CD4-positive, alpha-beta T cell (primary cell): ENCODE measurements at regions not wholly inside any gene's neighbourhood (a gene's known extent, or its start where the extent isn't known, plus 50 kb on each side); places are given as distances from the start of the nearest gene placed in this dataset.

ENCODE experiments used
- ATAC-seq: fragments of 200-7000 bp; cut with Tn5 transposase; one replicate; pipeline ENCODE4 v1.10.0; 2022; ENCODE audit warnings: mild to moderate bottlenecking; ENCODE audit not compliant: poor library complexity
- CTCF ChIA-PET: fragments of 350-600 bp; sonication (Branson Sonifier 250); formaldehyde crosslinking; loops from one replicate; lab custom pipeline; 2021; ENCODE audit warnings: antibody characterized with exemption, inconsistent platforms; lab: Charles Lee
- POLR2A ChIA-PET: fragments of 350-600 bp; sonication (Branson Sonifier 250); formaldehyde crosslinking; loops from one replicate; lab custom pipeline; 2021; ENCODE audit warnings: antibody characterized with exemption, inconsistent platforms; lab: Charles Lee
- DNase-seq, 14 experiments: peaks; one replicate each; pipeline ENCODE4 v3.0.0-alpha.2; 2013 to 2020; ENCODE audit warnings: mixed read lengths in 2 of 14
- H3K27ac ChIP-seq, 2 donors: one replicate each; pipeline versions ENCODE4 v1.5.1 to v1.7.0; 2013; ENCODE audit warnings: low read length in 2 of 2, low read depth in 1 of 2, mild to moderate bottlenecking in 1 of 2
- H3K27me3 ChIP-seq, 2 experiments: 1 replicate in 1 of 2; 2 replicates in 1 of 2; pipeline versions ENCODE4 v1.6.1 to v1.7.0; 2013; ENCODE audit warnings: low read length in 2 of 2, control low read depth in 1 of 2, mild to moderate bottlenecking in 1 of 2, moderate library complexity in 1 of 2; ENCODE audit not compliant: insufficient read depth in 2 of 2, control insufficient read depth in 1 of 2
- H3K36me3 ChIP-seq: one replicate; pipeline ENCODE4 v1.6.1; 2013; ENCODE audit warnings: low read length, control low read depth; ENCODE audit not compliant: insufficient read depth
- H3K4me1 ChIP-seq: one replicate; pipeline ENCODE4 v1.6.1; 2013; ENCODE audit warnings: low read length, control low read depth; ENCODE audit not compliant: insufficient read depth
- H3K4me3 ChIP-seq: one replicate; pipeline ENCODE4 v1.5.1; 2013; ENCODE audit warnings: mild to moderate bottlenecking, low read length, moderate library complexity
- H3K9me3 ChIP-seq, 2 experiments: 1 replicate in 1 of 2; 2 replicates in 1 of 2; pipeline versions ENCODE4 v1.6.1 to v1.7.0; 2013; ENCODE audit warnings: low read length in 2 of 2, mild to moderate bottlenecking in 2 of 2, control low read depth in 1 of 2, moderate library complexity in 1 of 2; ENCODE audit not compliant: control insufficient read depth in 1 of 2, insufficient read depth in 1 of 2
- H3K27ac Mint-ChIP-seq: one replicate; pipeline ENCODE4 v1.8.0; 2020; ENCODE audit warnings: mixed read lengths
- H3K27me3 Mint-ChIP-seq: one replicate; pipeline ENCODE4 v1.8.0; 2021; ENCODE audit warnings: mixed read lengths
- H3K36me3 Mint-ChIP-seq: one replicate; pipeline ENCODE4 v1.8.0; 2021; ENCODE audit warnings: low read depth, mixed read lengths
- H3K4me1 Mint-ChIP-seq: one replicate; pipeline ENCODE4 v1.8.0; 2021; ENCODE audit warnings: low read depth, mixed read lengths
- H3K4me3 Mint-ChIP-seq: one replicate; pipeline ENCODE4 v1.8.0; 2020; ENCODE audit warnings: mild to moderate bottlenecking, mixed read lengths
- H3K9me3 Mint-ChIP-seq: one replicate; pipeline ENCODE4 v1.8.0; 2020; ENCODE audit warnings: mixed read lengths
- intact Hi-C, 2 experiments: fragments of 100-400 bp; cut with DNase I in 1 of 2; cut with micrococcal nuclease in 1 of 2; formaldehyde crosslinking; loops; one replicate each; pipeline versions ENCODE4 v1.15.1 to v1.9.0; 2023 to 2025; cut with DNase I, micrococcal nuclease
- TF ChIP-seq, protein P1 (sequence below): fragments of 200-600 bp; IDR thresholded peaks from one replicate; pipeline ENCODE4 v1.8.0; 2022; ENCODE audit warnings: antibody characterized with exemption, mild to moderate bottlenecking

DNA sequence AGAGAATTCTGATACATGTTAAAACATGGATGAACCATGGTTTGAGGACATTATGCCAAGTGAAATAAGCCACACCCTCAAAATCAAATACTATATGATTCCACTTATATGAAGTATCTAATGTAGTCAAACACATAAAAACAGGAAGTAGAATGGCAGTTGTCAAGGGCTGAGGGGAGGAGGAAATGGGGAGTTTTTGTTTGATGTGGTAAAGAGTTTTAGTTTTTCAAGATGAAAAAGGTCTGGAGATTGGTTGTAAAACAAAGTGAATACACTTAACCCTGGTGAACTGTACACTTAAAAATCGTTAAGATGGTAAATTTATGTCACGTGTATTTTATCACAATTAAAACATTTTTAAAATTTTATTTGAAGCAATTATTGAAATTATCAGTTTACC is 127.4 kb upstream of the GRIK2 start:
- no peak overlapping the region for H3K4me3 ChIP-seq
- H3K4me1 ChIP-seq = no peaks in the 10 kb centered on the region
- H3K36me3 Mint-ChIP-seq = no peaks in the 10 kb centered on the region
- intact Hi-C loops = no loop called here
- H3K27me3 Mint-ChIP-seq = no peaks in the 10 kb centered on the region
- peaks cover 8% of the 10 kb centered on the region for H3K9me3 Mint-ChIP-seq
- H3K27ac ChIP-seq = no peak overlapping the region
- H3K36me3 ChIP-seq = no peaks in the 10 kb centered on the region
- no peak overlapping the region for H3K4me3 Mint-ChIP-seq
- TF ChIP-seq, protein P1, sequence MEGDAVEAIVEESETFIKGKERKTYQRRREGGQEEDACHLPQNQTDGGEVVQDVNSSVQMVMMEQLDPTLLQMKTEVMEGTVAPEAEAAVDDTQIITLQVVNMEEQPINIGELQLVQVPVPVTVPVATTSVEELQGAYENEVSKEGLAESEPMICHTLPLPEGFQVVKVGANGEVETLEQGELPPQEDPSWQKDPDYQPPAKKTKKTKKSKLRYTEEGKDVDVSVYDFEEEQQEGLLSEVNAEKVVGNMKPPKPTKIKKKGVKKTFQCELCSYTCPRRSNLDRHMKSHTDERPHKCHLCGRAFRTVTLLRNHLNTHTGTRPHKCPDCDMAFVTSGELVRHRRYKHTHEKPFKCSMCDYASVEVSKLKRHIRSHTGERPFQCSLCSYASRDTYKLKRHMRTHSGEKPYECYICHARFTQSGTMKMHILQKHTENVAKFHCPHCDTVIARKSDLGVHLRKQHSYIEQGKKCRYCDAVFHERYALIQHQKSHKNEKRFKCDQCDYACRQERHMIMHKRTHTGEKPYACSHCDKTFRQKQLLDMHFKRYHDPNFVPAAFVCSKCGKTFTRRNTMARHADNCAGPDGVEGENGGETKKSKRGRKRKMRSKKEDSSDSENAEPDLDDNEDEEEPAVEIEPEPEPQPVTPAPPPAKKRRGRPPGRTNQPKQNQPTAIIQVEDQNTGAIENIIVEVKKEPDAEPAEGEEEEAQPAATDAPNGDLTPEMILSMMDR = no peak
- no peaks in the 10 kb centered on the region for H3K27me3 ChIP-seq
- no peaks in the 10 kb centered on the region for H3K9me3 ChIP-seq
- POLR2A ChIA-PET = no interaction called here
- CTCF ChIA-PET = no interaction called here
- H3K4me1 Mint-ChIP-seq = peaks cover 5% of the 10 kb centered on the region
- ATAC-seq (peak; percentile 58), DNase-seq (peak in 3 of 14 experiments; percentile 24 to 43 (median 42))
- no peak overlapping the region for H3K27ac Mint-ChIP-seq

DNA sequence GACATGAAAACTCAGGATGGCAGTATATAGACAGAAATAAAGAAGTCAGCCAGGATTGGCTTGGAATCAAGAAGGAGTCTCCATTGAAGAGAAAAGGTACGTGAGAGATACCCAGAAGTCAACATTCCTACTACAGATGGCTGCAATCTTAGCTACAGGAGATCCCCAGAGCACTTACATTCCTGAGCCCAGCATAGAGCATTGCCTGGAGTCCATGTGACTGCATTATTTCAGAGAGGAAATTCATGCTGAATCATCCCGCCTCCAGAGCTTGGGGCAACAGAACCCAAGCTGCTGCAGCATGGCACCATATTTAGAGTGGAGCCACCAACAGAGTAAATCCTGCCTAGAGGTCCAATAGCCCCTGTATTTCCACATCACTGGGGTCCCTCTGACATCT is 125.0 kb upstream of the GRIK2 start:
- CTCF ChIA-PET = no interaction called here

DNA sequence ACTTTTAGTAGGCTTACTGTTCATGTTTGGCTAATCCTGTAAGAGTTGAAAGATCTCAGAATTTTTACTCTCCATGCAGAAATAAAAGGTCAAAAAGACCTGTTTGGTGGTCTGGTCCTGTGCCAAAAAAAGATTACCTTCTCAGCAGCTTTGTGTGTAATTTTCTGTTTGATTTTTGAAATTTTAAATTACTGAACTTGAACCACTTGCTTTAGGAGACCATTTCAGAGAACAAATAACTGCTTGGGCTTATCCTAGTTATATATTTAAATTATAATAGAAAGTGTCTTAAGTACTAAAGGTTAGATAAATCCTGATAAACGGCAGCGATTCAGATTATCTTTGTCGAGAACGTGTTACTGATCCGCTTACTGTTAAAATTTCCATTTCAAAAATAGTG is 118.3 kb upstream of the GRIK2 start:
- no peak overlapping the region for H3K4me3 ChIP-seq
- peaks cover 0 to 4% of the 10 kb centered on the region in 2 experiments for H3K9me3 ChIP-seq
- POLR2A ChIA-PET = no interaction called here
- DNase-seq (no peak), ATAC-seq (no peak)
- Mint-ChIP-seq H3K36me3 (no peaks in the 10 kb centered on the region), H3K27ac (no peak overlapping the region), H3K9me3 (peaks cover 2% of the 10 kb centered on the region), H3K27me3 (no peaks in the 10 kb centered on the region), H3K4me3 (no peak overlapping the region), H3K4me1 (no peaks in the 10 kb centered on the region)
- no peaks in the 10 kb centered on the region for H3K4me1 ChIP-seq
- no peaks in the 10 kb centered on the region for H3K36me3 ChIP-seq
- CTCF ChIA-PET = no interaction called here
- no peaks in the 10 kb centered on the region for H3K27me3 ChIP-seq
- no peak overlapping the region for H3K27ac ChIP-seq
- TF ChIP-seq, protein P1 = no peak
- intact Hi-C loops = no loop called here

More for the DNA sequence above, 125.0 kb upstream of the GRIK2 start:
- POLR2A ChIA-PET = no interaction called here
- H3K27me3 ChIP-seq = no peaks in the 10 kb centered on the region
- H3K36me3 Mint-ChIP-seq = no peaks in the 10 kb centered on the region
- TF ChIP-seq, protein P1 = no peak
- ATAC-seq = no peak
- no peak for DNase-seq
- no peaks in the 10 kb centered on the region for H3K4me1 ChIP-seq
- peaks cover 5% of the 10 kb centered on the region for H3K4me1 Mint-ChIP-seq
- intact Hi-C loops = no loop called here
- peaks cover 0 to 4% of the 10 kb centered on the region in 2 experiments for H3K9me3 ChIP-seq
- H3K36me3 ChIP-seq = no peaks in the 10 kb centered on the region
- H3K27me3 Mint-ChIP-seq = no peaks in the 10 kb centered on the region
- no peak overlapping the region for H3K4me3 Mint-ChIP-seq
- H3K27ac ChIP-seq = no peak overlapping the region
- peaks cover 8% of the 10 kb centered on the region for H3K9me3 Mint-ChIP-seq
- no peak overlapping the region for H3K4me3 ChIP-seq
- no peak overlapping the region for H3K27ac Mint-ChIP-seq
